ENCODE measurements at regions not wholly inside any gene's neighbourhood (a gene's known extent, or its start where the extent isn't known, plus 50 kb on each side); places are given as distances from the start of the nearest gene placed in this dataset.

DNA sequence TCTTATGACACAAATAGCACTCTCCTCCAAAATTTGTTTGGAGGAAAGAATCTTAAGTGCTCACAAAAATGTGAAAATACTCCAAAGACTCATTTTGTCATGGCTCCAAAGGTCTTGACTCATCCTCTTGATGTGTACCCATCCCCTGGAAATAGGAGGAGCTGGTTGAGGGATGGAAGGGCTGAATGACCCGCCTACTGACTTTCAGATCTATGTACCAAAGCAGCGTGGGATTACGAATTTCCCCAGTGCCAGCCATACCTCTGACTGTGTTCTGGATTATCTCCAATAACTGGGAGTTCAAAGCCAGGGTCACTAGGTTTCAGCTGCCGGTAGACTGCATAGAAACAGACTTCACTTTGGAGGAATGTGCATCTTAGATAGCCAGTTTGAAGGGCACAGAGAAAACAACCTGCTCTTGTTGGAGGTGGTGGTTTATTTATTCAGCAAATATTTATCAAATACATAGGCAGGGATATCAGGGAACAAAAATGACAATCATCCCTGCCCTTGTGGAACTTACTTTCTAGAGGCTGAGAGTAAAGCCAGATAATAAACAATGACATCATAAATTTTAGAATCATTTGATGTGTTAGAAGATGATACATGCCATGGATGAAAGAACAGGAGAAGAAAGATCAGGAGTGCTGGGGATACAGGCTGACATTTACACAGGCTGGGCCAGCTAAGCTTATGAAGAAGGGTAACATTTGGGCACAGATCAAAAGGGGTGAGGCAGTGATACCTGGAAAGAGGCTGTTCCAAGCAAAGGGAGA is 246.6 kb downstream of the TBXT start:
- no peak for DNase-seq

DNA sequence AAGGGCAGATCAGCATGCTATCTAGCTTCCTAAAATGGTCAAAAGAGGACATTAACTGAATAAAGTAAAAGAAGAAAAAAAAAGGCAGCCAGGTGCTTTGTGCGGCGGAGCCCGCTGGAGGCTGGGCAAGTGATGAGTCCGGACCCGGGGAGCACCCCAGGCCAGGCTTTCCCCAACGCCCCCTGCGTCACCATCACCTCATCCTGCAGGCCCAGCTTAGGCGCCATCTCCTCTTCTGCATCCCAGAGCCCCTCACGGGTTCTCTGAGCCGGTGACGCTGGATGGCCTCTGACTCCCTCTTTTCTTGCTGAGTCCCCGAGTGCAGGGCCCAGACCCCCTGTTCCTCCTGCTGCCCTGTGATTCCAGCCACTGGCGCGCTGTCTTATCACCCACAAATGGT is 250.1 kb downstream of the TBXT start:
- DNase-seq: no peak

DNA sequence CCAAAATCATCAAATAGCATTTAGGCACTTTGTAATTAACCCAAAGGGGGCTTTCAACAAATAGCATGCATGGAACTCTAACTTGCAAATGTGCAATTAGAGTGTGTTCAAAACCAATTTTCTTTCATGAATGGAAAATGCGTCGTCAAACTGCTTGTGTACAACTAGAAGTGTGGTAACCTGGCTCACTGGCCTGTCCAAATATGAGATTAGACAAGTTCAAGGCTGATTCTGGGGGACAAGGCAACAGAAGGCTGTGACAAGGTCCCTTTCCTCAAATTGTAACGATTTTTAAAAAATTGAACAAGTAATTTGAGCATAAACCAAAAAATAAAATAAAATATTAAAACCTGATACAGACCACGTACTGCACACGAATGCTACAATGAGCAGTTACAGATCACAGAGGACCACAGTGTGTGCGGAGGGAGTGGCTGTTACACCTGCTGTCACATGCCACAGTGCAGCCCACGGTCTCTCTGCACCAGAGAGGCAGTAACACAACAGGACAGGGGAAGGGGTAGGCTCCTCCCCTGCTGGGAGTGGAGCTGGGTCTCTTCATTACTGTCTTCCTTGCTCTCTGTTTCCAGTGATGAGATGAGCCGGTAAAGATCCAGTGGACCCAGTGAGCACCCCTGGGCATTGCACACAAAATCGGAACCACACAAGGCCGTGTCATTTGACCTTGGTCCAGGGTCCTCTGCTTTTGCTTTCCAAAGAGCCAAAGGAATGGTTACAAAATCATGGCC is 252.2 kb upstream of the PDE10A start:
- DNase-seq: no peak

DNA sequence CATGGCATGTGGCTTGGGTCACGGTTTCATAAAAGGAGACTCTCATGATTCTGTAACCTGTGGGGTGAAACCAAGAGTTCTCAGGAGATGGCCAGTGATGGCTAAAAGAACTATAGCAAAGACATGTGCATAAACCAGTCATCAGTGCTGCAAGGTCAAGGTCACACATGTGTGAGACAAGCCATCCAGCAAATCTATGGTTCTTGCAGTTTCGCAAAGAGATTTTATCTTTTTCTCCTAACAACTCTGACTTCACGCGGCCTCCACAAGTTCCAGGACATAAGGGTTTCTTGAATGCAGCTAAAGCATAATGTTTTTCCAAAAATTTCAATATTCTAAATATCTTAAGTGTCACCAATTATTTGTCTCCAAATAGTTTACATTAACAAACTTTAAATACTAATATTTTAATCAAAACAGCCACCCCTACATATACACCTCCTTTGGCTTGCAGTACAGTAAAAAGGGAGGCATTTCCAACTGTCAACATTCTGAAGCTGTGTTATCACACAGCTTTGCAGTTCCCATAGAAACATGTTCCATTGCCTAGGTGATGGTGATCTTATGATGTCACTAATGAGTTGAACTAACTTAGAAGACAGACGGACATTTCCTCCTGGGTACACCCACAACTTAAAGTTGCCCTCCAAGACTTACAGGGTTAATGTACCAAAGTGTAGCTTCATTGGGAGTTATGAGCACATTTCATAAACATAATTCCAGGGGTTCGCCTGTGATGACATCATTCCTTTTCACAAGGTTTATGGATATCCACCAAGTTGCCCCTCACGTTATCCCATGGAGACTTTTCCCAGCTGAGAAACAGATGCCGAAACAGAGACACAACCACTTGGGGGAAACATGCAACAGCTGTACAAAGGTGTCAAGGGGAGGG is 250.9 kb upstream of the PDE10A start:
- DNase-seq: no peak

DNA sequence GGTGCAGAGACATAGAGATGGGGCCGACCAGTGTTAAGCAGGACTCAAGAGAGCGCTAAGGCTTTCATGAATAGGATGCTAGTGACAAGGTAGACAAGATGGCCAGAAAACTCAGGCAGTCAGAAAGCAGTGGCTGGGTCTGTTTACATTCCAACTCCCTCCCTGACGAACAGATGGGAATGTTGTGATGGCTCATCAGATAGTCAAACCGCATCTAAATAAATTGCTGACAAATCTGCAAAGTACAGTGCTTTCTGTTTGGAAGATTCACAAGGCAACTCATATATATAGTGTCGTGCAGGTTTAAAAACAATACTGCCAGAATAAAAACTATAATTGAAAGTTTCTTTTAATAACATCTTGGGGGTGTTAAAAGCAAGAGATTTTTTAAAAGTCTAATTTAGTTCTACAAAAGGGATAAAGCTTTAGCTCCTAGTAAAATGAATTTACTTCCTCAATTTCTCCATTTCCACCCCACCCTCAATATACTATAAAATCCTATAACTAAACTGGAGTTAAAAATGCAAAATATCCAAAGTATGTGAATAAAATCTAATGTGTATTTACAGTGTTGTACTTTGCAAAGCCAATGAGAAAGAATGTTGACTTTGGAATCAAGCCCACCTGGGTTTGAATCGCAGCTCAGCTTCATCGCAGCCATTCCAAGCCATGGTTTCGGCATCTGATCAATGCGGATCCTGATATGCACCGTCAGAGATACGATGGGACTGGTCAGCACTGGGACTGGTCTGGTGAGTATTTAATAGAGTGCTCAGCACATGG is 247.3 kb upstream of the PDE10A start:
- DNase-seq: no peak

DNA sequence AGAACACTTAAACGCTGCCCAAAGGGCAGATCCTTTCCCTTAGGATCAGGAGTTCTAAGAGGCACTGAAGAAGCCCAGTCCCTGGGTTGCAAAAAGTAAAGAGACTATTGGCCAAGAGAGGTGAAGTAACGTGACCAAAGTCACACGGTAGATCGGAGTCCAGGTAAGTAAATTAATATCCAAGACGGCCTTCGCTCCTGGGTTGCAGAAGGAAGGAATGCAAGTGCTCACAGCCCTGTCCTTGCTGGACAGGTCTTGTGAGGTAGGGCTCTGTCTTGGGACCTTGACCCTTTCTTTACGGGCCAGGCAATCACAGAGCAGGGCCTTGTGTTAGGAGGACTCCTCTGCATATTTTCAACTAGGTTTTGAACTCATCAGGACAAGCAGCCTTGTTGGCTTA is 243.7 kb upstream of the PDE10A start:
- DNase-seq: no peak

DNA sequence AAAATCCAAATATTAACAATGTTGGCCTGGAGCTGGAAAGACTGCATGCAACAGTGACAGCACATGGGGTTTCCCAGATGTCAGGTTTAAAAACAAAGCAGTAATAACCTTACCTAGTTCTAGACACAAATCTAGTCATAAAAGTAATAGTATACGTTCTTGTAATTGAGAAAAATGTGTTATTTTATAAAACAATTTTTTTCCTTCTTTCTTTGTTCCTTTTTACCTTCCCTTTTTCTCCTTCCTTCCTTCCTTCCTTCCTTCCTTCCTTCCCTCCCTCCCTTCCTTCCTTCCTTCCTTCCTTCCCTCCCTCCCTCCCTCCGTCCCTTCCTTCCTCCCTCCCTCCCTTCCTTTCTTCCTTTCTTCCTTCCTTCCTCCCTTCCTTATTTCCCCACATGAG is 242.7 kb upstream of the PDE10A start:
- no peak for DNase-seq

DNA sequence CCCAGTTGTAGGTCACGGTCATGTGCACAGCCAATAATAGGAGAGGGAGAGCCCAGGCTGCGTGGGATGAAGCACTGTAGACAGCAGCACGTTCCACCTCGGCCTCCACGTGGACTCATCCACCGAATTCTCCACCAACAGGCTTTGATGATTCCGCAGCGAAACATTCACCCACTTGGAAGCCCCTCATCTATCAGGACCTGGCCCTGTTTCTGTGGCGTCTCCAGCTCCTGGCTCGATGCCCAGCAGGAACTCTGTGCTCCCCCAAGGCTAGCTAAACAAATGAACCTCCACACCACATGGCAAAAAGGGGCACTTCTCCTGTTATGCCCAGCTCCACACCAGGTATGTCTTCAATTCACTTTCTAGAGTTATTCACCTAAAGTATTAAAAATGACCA is 237.9 kb upstream of the PDE10A start:
- no peak for DNase-seq

DNA sequence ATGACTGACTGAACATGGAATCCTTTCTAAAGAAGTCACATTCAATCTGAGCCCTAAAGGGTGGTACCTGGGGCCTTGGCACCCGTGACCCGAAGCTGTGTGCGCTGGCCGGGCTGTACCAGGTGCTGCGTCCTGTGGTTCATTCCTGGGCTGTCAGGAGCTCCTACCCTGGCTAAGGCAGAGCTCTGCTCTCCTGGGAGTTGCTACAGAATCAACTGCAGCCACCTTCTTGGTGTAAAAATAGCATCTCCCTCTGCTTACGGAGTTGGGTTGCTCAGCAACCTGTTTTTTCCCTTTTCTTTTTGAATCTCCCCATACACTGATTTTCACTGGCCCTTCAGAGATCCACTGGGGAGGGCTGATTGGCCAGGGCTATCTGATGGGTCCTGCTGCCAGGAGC is 236.6 kb upstream of the PDE10A start:
- peak in 25 of 56 donors; percentile 11 to 83 (median 23) for DNase-seq

DNA sequence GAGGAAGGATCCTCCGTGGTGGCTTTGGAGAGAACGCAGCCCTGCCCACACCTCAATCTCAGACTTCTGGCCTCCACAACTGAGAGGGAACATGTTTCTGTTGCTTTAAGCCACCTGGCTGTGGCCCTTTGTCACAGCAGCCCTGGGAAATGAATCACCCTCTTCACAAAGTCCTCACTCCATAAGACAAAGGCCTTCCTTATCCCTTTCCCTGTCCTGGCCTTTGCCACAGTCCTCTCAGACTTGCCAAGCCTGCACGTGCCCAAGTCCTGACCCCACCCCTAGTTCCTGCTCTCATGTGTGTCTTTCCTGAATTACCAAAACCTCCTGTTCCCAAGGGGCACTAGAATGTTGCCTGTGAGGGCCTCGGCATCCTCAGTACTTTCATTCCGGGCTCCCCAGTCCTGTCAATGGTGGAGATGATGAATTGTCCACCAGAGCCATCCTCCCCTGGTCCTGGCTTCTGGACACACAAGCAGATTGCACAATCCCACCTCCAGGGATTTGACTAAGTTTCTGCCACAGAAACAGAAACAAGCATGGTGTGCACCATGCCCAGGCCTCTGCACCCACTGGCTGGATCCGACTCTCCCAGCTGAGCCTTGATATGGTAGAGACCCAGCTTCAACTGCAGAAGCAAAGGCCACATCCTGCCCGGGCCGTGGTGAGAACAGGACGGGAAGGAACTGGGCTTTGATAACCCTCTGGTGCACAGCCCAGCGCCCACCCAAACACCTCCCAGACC is 232.6 kb upstream of the PDE10A start:
- DNase-seq: no peak

DNA sequence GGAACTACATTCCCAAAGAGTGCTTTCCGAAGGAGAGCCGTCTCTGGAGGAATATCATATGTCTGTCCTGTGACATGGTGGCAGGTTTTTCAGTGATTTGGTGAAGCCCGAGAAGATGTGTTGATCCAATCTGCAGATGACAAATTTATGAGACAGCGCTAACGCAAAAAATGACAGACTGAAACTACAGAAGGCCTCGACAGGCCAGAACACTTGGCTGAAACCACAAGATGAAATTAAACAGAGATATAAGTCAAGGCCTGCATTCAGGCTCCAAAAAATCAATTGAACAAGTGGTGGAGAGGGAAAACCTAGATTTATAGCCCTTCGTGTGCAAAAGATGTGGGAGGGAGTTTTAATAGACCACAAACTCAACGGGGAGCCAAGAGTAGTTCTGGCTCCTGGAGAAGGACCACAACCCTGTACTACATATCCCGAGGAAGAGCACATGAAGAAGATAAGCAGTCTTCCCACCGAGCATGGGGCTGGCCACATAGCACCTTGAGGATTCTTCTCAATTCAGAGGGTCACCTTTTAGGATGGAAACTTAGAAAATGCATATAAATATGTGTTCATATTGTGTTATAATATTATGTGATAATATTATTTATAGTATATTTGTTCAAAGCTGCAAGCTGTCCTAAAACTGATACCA is 231.3 kb upstream of the PDE10A start:
- no peak for DNase-seq

DNA sequence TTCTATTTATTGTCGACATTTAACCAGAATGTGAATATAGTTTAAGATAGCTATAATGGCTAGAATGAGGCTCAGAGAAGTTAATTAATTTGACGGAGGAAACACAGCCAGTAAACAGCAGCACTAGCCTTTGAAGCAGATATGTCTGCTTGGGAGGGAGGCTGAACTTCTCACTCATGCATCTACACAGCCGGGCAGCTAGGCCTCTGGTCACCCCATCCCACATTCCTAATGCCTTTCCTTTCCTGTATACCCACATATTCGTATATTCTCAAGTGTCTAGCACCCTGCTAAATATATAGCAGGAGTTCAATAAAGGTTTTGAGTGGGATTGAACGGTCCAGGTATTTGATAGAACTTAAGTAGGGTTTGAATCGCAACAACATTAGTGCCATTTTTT is 230.4 kb upstream of the PDE10A start:
- no peak for DNase-seq

DNA sequence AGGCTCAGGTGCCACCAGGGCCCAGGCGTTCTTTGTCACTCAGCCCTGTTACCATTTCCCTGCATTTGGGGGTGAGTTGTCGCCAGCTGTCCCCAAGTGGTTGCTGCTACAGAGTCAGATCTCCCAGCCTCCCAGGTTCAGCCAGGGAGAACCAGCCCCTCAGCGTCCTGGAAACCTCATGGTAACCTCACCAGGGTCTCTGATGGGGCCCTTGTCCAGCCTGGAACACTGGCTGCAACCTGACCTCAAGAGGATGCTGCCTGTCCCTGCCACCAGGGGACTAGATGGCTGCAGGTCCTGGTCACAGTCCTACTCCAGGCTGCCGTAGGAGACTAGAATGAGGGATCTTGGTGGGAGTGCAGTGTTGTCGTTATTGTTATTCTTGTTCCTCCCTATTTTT is 228.3 kb upstream of the PDE10A start:
- DNase-seq: no peak

DNA sequence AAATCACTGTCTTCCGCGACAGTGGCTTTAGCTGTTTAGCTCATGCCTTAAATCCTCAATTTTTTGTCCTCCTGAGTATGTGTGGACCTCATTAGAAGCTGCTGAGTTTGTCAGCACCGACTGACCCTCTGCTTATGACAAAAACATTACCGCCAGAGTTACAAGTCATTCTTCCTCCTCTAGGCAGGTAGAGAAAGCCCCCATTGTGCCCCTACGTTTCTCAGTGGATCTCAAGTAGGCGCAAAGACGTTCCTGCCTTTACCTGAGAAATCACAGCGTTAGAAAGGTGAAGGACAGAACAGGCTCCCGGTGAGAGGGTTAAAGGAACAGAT is 227.3 kb upstream of the PDE10A start:
- DNase-seq: no peak

DNA sequence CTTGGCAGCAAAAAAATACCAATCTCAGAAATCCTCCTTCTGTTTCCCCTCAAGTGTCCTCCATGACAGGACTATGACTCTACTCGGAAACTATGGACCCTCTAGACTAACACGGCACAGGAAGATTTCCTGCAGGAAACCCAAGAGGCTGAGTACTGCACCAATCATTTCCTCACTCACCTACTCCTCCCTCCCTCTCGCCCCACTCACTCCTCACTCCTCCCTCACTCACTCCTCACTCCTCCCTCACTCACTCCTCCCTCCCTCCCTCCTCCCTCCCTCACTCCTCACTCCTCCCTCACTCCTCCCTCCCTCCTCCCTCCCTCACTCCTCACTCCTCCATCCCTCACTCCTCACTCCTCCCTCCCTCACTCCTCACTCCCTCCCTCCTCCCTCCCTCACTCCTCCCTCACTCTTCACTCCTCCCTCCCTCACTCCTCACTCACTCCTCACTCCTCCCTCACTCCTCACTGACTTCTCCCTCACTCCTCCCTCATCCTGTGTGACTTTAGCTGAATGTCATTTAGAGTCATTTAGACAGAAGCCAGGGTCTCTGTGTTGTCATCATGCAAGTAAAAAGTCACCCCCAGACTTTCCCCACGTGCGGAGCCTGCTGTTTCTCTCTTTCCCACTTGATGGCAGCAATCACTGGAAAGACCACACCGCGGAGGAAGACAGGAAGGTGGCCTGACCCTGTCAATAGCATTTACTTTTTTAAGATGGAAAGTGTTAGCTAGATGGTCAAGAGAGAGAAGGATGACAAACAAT is 226.8 kb upstream of the PDE10A start:
- peak in 9 of 56 donors; percentile 2 to 34 (median 19) for DNase-seq

DNA sequence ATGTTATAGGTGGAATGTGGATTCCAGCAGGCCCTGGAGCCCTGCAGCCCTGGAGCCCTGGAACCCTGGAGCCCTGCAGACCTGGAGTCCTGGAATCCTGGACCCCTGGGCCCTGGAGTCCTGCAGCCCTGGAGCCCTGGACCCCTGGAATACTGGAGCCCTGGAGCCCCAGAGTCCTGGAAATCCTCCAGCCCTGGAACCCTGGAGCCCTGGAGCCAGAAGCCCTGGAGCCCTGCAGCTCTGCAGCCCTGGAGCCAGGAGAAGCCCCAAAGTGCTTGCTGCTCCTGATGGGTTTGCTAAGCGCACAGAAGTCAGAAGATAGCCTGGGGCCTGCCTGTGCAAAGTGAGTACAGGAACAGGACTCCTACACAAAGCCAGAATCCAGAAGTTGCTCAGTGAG is 223.1 kb upstream of the PDE10A start:
- DNase-seq: no peak

DNA sequence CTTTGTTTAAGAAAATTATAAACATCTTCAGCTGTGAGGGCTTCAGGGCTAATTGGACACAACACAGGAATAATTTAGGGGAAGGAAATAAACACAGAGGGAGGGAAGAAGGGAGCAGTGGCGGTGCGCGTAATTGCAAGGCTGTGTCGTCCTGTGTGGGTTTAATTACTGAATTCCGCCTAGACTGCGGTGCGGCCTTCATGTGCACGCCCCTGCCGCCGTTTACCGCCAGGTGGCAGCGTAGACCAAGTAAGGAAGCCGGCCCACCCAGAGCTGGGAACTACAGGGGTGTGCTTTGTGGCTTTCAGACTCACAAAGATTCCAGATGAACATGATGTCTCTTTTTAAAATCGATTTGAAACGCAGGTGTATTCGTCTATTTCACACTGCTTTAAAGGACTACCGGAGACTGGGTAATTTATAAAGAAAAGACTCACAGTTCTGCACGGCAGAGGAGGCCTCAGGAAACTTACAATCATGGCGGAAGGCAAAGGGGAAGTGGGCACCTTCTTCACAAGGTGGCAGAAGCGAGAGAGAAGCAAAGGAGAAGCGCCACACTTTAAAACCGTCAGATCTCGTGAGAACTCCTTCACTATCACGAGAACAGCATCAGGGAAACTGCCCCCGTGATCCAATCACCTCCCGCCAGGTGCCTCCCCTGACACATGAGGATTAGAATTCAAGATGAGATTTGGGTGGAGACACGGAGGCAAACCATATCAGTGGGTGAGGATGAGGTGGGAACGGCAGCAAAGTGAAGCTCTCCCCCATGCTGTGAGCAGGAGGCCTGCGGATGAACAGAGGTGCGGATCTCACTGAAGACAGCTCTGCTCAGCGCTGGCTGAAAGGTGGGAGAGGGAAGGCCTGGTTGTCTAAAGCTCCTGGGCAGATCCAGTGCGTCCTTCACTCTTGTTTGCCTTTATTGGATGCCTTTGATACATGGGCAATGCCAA is 222.0 kb upstream of the PDE10A start:
- DNase-seq: peak in 50 of 56 donors; percentile 7 to 87 (median 50)
